Cardiac septum (tissue), 1 donor: ENCODE measurements at regions not wholly inside any gene's neighbourhood (a gene's known extent, or its start where the extent isn't known, plus 50 kb on each side); places are given as distances from the start of the nearest gene placed in this dataset.

Experiments used
- DNase-seq: peaks from one replicate; pipeline ENCODE4 v3.0.0-alpha.2; 2020; ENCODE audit warnings: low spot score
- intact Hi-C: fragments of 100-400 bp; cut with DNase I; formaldehyde crosslinking; loops from one replicate; pipeline ENCODE4 v1.14.0; 2022
- donor health status: DM: no; HTN: no; CAD: no.

- DNase-seq, result no peak
Observed at GRCh38 chr13:47478985-47479384, 522.1 kb downstream of the SUCLA2 start.

GRCh38 chr13:47475441-47475948 lies 525.6 kb downstream of the SUCLA2 start:
- DNase-seq, result no peak
- intact Hi-C loops, result no loop called here

More at GRCh38 chr13:47478985-47479384, 522.1 kb downstream of the SUCLA2 start:
- intact Hi-C loops, result no loop called here

GRCh38 chr13:47474839-47475238 lies 526.2 kb downstream of the SUCLA2 start:
- intact Hi-C loops, result no loop called here
- no peak for DNase-seq

- intact Hi-C loops, result no loop called here
- no peak for DNase-seq
Observed at GRCh38 chr13:47474326-47474725, 526.7 kb downstream of the SUCLA2 start.

- intact Hi-C loops, result no loop called here
- DNase-seq, result no peak
Observed at GRCh38 chr13:47472516-47472915, 528.6 kb downstream of the SUCLA2 start.

GRCh38 chr13:47463726-47464125 lies 537.3 kb downstream of the SUCLA2 start:
- no peak for DNase-seq
- intact Hi-C loops, result no loop called here

- intact Hi-C loops, result no loop called here
- DNase-seq, result no peak
Observed at GRCh38 chr13:47463002-47463401, 538.1 kb downstream of the SUCLA2 start.

- DNase-seq, result no peak
- intact Hi-C loops, result no loop called here
Observed at GRCh38 chr13:47461816-47462215, 539.3 kb downstream of the SUCLA2 start.

GRCh38 chr13:47459512-47459911 lies 541.6 kb downstream of the SUCLA2 start:
- DNase-seq, result no peak
- intact Hi-C loops, result no loop called here

- intact Hi-C loops, result no loop called here
- no peak for DNase-seq
Observed at GRCh38 chr13:47457626-47458025, 543.4 kb downstream of the SUCLA2 start.

- no peak for DNase-seq
- intact Hi-C loops, result no loop called here
Observed at GRCh38 chr13:47455626-47456025, 545.4 kb downstream of the SUCLA2 start.

- intact Hi-C loops, result no loop called here
- DNase-seq, result no peak
Observed at GRCh38 chr13:47454986-47455385, 546.1 kb downstream of the SUCLA2 start.

- intact Hi-C loops, result no loop called here
- DNase-seq, result no peak
Observed at GRCh38 chr13:47437406-47437805, 540.6 kb upstream of the HTR2A start.

GRCh38 chr13:47433461-47434005 lies 536.7 kb upstream of the HTR2A start:
- intact Hi-C loops, result no loop called here
- DNase-seq, result no peak

GRCh38 chr13:47426126-47426849 lies 529.4 kb upstream of the HTR2A start:
- intact Hi-C loops, result loop anchor here (10.0 kb wide), 1 partner anchor 99 kb away; no protein-coding TSS in a partner anchor
- DNase-seq, result no peak

- no peak for DNase-seq
- intact Hi-C loops, result loop anchor here (5.0 to 10.0 kb wide), 2 partner anchors 103 to 176 kb away; no protein-coding TSS in a partner anchor
Observed at GRCh38 chr13:47421525-47421924, 524.7 kb upstream of the HTR2A start.

GRCh38 chr13:47420568-47420967 lies 523.7 kb upstream of the HTR2A start:
- intact Hi-C loops, result loop anchor here (5.0 to 10.0 kb wide), 2 partner anchors 104 to 177 kb away; no protein-coding TSS in a partner anchor

GRCh38 chr13:47420020-47420419 lies 523.2 kb upstream of the HTR2A start:
- intact Hi-C loops, result loop anchor here (5.0 to 10.0 kb wide), 2 partner anchors 105 to 177 kb away; no protein-coding TSS in a partner anchor
- no peak for DNase-seq

More at GRCh38 chr13:47420568-47420967, 523.7 kb upstream of the HTR2A start:
- no peak for DNase-seq

- no peak for DNase-seq
- intact Hi-C loops, result no loop called here
Observed at GRCh38 chr13:47418206-47418920, 521.5 kb upstream of the HTR2A start.

GRCh38 chr13:47417485-47417884 lies 520.6 kb upstream of the HTR2A start:
- intact Hi-C loops, result no loop called here
- no peak for DNase-seq
